ENCODE measurements at regions not wholly inside any gene's neighbourhood (a gene's known extent, or its start where the extent isn't known, plus 50 kb on each side); places are given as distances from the start of the nearest gene placed in this dataset.

GRCh38 chr2:14747447-14747846 lies 114.9 kb downstream of the LRATD1 start:
- ChIA-PET POLR2A (no interaction called here), CTCF (no interaction called here)
- no peak for ATAC-seq
- no peaks in the 10 kb centered on the region for H3K36me3 Mint-ChIP-seq (ENCODE audit: low read depth)
- H3K27ac Mint-ChIP-seq, result no peak overlapping the region
- H3K27me3 Mint-ChIP-seq, result no peaks in the 10 kb centered on the region
- H3K4me1 Mint-ChIP-seq (ENCODE audit: low read depth), result no peaks in the 10 kb centered on the region
- no peak for TF ChIP-seq CTCF (IDR thresholded peaks at IDR 0.05)
- H3K4me3 Mint-ChIP-seq, result no peak overlapping the region
- DNase-seq, result no peak
- intact Hi-C loops (cut with micrococcal nuclease), result no loop called here
- H3K9me3 Mint-ChIP-seq, result no peaks in the 10 kb centered on the region

GRCh38 chr2:14749884-14750283 lies 117.4 kb downstream of the LRATD1 start:
- intact Hi-C loops (cut with micrococcal nuclease), result no loop called here
- POLR2A ChIA-PET, result no interaction called here
- no peak overlapping the region for H3K27ac Mint-ChIP-seq

GRCh38 chr2:14750433-14750832 lies 117.9 kb downstream of the LRATD1 start:
- CTCF ChIA-PET, result no interaction called here
- no peak for DNase-seq
- no peak for ATAC-seq
- POLR2A ChIA-PET, result no interaction called here
- H3K27ac Mint-ChIP-seq, result no peak overlapping the region
- intact Hi-C loops (cut with micrococcal nuclease), result no loop called here
- H3K4me1 Mint-ChIP-seq (ENCODE audit: low read depth), result no peaks in the 10 kb centered on the region
- no peaks in the 10 kb centered on the region for H3K9me3 Mint-ChIP-seq
- TF ChIP-seq CTCF (IDR thresholded peaks at IDR 0.05), result no peak
- no peaks in the 10 kb centered on the region for H3K36me3 Mint-ChIP-seq (ENCODE audit: low read depth)
- H3K27me3 Mint-ChIP-seq, result peaks cover 1% of the 10 kb centered on the region
- no peak overlapping the region for H3K4me3 Mint-ChIP-seq

More at GRCh38 chr2:14749884-14750283, 117.4 kb downstream of the LRATD1 start:
- ATAC-seq, result no peak
- H3K4me1 Mint-ChIP-seq (ENCODE audit: low read depth), result no peaks in the 10 kb centered on the region
- no peak for TF ChIP-seq CTCF (IDR thresholded peaks at IDR 0.05)
- CTCF ChIA-PET, result no interaction called here
- no peaks in the 10 kb centered on the region for H3K36me3 Mint-ChIP-seq (ENCODE audit: low read depth)
- peaks cover 1% of the 10 kb centered on the region for H3K27me3 Mint-ChIP-seq
- DNase-seq, result no peak
- H3K9me3 Mint-ChIP-seq, result no peaks in the 10 kb centered on the region
- H3K4me3 Mint-ChIP-seq, result no peak overlapping the region

- Mint-ChIP-seq H3K4me3 (no peak overlapping the region), H3K27me3 (peaks cover 1% of the 10 kb centered on the region), H3K36me3 (ENCODE audit: low read depth) (no peaks in the 10 kb centered on the region), H3K27ac (no peak overlapping the region), H3K9me3 (no peaks in the 10 kb centered on the region), H3K4me1 (ENCODE audit: low read depth) (no peaks in the 10 kb centered on the region)
- no peak for TF ChIP-seq CTCF (IDR thresholded peaks at IDR 0.05)
- ATAC-seq (no peak), DNase-seq (no peak)
- intact Hi-C loops (cut with micrococcal nuclease), result no loop called here
- ChIA-PET POLR2A (interaction anchor here (0.6 kb wide), 1 partner anchor 551 kb away, joined by 3 read pairs; no protein-coding TSS in a partner anchor), CTCF (no interaction called here)
Observed at GRCh38 chr2:14751581-14751980, 119.1 kb downstream of the LRATD1 start.

- H3K9me3 Mint-ChIP-seq, result no peaks in the 10 kb centered on the region
- no peak for TF ChIP-seq CTCF (IDR thresholded peaks at IDR 0.05)
- H3K4me1 Mint-ChIP-seq (ENCODE audit: low read depth), result no peaks in the 10 kb centered on the region
- ChIA-PET CTCF (no interaction called here), POLR2A (interaction anchor here (0.6 kb wide), 1 partner anchor 552 kb away, joined by 3 read pairs; no protein-coding TSS in a partner anchor)
- DNase-seq, result no peak
- peaks cover 1% of the 10 kb centered on the region for H3K27me3 Mint-ChIP-seq
- no peak overlapping the region for H3K27ac Mint-ChIP-seq
- no peaks in the 10 kb centered on the region for H3K36me3 Mint-ChIP-seq (ENCODE audit: low read depth)
- intact Hi-C loops (cut with micrococcal nuclease), result no loop called here
- no peak overlapping the region for H3K4me3 Mint-ChIP-seq
- no peak for ATAC-seq
Observed at GRCh38 chr2:14752295-14752694, 119.8 kb downstream of the LRATD1 start.
